ENCODE measurements at regions not wholly inside any gene's neighbourhood (a gene's known extent, or its start where the extent isn't known, plus 50 kb on each side); places are given as distances from the start of the nearest gene placed in this dataset.

DNA sequence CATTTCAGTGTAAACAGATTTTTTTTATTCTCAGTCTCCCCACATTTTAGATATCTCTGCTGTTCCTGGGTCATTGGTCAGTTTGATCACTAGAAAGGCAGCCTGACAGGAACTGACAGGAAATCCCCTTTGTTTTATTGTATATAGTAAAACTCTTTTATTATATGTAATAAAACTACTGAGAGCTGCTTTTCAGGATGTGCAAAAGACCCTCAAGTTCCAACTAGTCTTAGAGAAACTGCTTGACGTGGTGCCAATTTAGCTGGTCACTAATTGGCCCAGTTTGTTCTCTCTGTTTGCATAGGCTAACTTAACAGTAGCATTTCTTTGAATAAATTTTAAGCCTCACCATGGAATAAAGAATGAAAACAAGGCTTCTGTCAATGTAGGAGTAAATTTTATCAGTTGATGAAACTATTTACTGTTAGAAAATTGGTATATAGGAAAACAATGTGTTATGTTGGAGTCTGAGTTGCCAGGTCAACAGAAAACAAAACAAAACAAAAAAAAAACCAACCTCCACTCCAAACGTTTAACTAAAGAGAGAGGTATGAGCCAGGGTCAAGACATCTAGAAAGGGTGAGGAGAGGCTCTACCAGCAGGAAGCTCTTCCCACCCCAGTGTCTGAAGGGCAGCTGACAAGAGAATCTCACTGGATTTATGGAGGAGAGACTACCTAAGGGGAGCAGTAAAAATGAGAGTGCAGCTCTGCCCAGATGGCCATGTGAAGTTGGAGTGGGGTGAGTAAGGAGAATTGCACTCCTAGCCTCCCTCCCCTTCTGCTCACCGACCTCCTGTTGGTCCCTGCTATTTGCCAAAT is 184.6 kb downstream of the ST6GAL2 start:
- no peak for TF ChIP-seq HDGF (IDR thresholded peaks at IDR 0.05; ENCODE audit: borderline replicate concordance)
- no peak for TF ChIP-seq L3MBTL2 (conservative IDR thresholded peaks at IDR 0.05)
- no peak for TF ChIP-seq FOXM1 (IDR thresholded peaks at IDR 0.05; ENCODE audit: borderline replicate concordance)
- TF ChIP-seq ELF4 (IDR thresholded peaks at IDR 0.05) = no peak
- TF ChIP-seq LEF1 (IDR thresholded peaks at IDR 0.05; ENCODE audit: borderline replicate concordance) = no peak
- no peak for TF ChIP-seq SP1 (IDR thresholded peaks at IDR 0.05)
- no peak for TF ChIP-seq FOXK2 (IDR thresholded peaks at IDR 0.05)
- TF ChIP-seq CTBP1 (IDR thresholded peaks at IDR 0.05; ENCODE audit: borderline replicate concordance) = no peak
- TF ChIP-seq NFRKB (IDR thresholded peaks at IDR 0.05) = no peak
- TF ChIP-seq ARNT (IDR thresholded peaks at IDR 0.05) = no peak
- no peak for TF ChIP-seq TARDBP (IDR thresholded peaks at IDR 0.05)
- TF ChIP-seq FOXA1 (IDR thresholded peaks at IDR 0.05) = no peak

DNA sequence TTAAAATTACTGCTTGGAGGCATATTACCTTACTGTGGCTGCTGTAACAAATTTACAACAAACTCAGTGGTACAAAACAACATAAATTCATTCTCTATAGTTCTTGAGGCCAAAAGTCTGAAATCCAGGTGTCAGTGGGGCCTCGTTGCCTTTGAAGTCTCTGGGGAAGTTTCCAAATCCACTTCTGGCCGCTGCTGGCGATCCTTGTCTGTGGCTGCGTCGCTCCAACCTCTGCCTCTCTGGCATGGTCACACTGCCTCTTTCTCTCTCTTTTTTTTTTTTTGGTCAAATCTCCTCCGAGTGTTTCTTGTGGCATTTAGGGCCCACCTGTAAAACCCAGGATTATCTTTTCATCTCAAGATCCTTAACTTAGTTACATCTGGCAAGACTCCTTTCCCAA is 182.8 kb downstream of the ST6GAL2 start:
- POLR2A ChIA-PET = no interaction called here
- DNase-seq (ENCODE audit: extremely low spot score) = no peak
- CTCF ChIA-PET = no interaction called here
- no peak for TF ChIP-seq HDGF (IDR thresholded peaks at IDR 0.05; ENCODE audit: borderline replicate concordance)
- no peak for TF ChIP-seq PKNOX1 (IDR thresholded peaks at IDR 0.05)
- no peak for TF ChIP-seq SP1 (IDR thresholded peaks at IDR 0.05)
- TF ChIP-seq ZNF384 (IDR thresholded peaks at IDR 0.05) = no peak

More for the DNA sequence above, 184.6 kb downstream of the ST6GAL2 start:
- ChIA-PET CTCF (interaction anchor here (0.7 kb wide), 1 partner anchor 27 kb away, joined by 3 read pairs; no protein-coding TSS in a partner anchor), POLR2A (no interaction called here)
- DNase-seq (ENCODE audit: extremely low spot score) = no peak

GRCh38 chr2:106704798-106705197 is 181.2 kb downstream of the ST6GAL2 start:
- ChIA-PET CTCF (no interaction called here), POLR2A (no interaction called here)
- no peak for TF ChIP-seq L3MBTL2 (conservative IDR thresholded peaks at IDR 0.05)
- no peak for TF ChIP-seq SP1 (IDR thresholded peaks at IDR 0.05)
- TF ChIP-seq NFRKB (IDR thresholded peaks at IDR 0.05) = no peak
- no peak for TF ChIP-seq ZNF384 (IDR thresholded peaks at IDR 0.05)
- TF ChIP-seq FOXK2 (IDR thresholded peaks at IDR 0.05) = no peak
- TF ChIP-seq CTBP1 (IDR thresholded peaks at IDR 0.05; ENCODE audit: borderline replicate concordance) = no peak
- TF ChIP-seq ARNT (IDR thresholded peaks at IDR 0.05) = no peak
- TF ChIP-seq HDGF (IDR thresholded peaks at IDR 0.05; ENCODE audit: borderline replicate concordance) = no peak
- TF ChIP-seq LEF1 (IDR thresholded peaks at IDR 0.05; ENCODE audit: borderline replicate concordance) = no peak
- no peak for TF ChIP-seq PKNOX1 (IDR thresholded peaks at IDR 0.05)
- TF ChIP-seq SUZ12 (IDR thresholded peaks at IDR 0.05) = no peak
- TF ChIP-seq BHLHE40 (IDR thresholded peaks at IDR 0.05; ENCODE audit: borderline replicate concordance) = no peak
- TF ChIP-seq FOXA1 (IDR thresholded peaks at IDR 0.05) = no peak
- TF ChIP-seq FOXM1 (IDR thresholded peaks at IDR 0.05; ENCODE audit: borderline replicate concordance) = no peak
- TF ChIP-seq TARDBP (IDR thresholded peaks at IDR 0.05) = no peak
- no peak for TF ChIP-seq ELF4 (IDR thresholded peaks at IDR 0.05)
- DNase-seq (ENCODE audit: extremely low spot score) = no peak

- no peak for DNase-seq (ENCODE audit: extremely low spot score)
- no peak for TF ChIP-seq ARNT (IDR thresholded peaks at IDR 0.05)
- no peak for TF ChIP-seq HDGF (IDR thresholded peaks at IDR 0.05; ENCODE audit: borderline replicate concordance)
- no peak for TF ChIP-seq LEF1 (IDR thresholded peaks at IDR 0.05; ENCODE audit: borderline replicate concordance)
- TF ChIP-seq NFRKB (IDR thresholded peaks at IDR 0.05) = no peak
- no peak for TF ChIP-seq SUZ12 (IDR thresholded peaks at IDR 0.05)
- TF ChIP-seq TARDBP (IDR thresholded peaks at IDR 0.05) = no peak
- no peak for TF ChIP-seq SP1 (IDR thresholded peaks at IDR 0.05)
- TF ChIP-seq ELF4 (IDR thresholded peaks at IDR 0.05) = no peak
- TF ChIP-seq BHLHE40 (IDR thresholded peaks at IDR 0.05; ENCODE audit: borderline replicate concordance) = no peak
- TF ChIP-seq ZNF384 (IDR thresholded peaks at IDR 0.05) = no peak
- TF ChIP-seq CTBP1 (IDR thresholded peaks at IDR 0.05; ENCODE audit: borderline replicate concordance) = no peak
- ChIA-PET CTCF (no interaction called here), POLR2A (no interaction called here)
Observed at GRCh38 chr2:106705877-106706276, 180.1 kb downstream of the ST6GAL2 start.

DNA sequence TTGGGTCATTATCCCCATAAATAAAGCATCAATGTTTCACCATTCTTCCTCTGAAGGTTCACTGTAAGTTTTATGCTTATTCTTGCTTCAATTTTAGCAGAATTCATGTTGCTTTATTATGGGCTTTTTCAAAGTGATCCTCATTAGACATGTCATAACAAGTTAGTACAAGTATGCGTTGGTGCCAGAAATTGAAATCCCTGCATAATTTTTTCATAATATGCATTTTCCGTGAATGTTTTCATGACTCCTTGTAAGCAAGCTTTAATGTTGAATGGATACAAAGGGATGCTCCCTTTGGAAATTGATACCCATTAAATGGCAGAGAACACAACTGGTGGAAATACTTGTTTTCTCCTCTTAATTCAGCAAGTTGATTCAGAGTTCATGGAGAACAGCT is 179.7 kb downstream of the ST6GAL2 start:
- CTCF ChIA-PET = no interaction called here
- POLR2A ChIA-PET = no interaction called here
- DNase-seq (ENCODE audit: extremely low spot score) = no peak
- TF ChIP-seq NFRKB (IDR thresholded peaks at IDR 0.05) (no peak), ELF4 (IDR thresholded peaks at IDR 0.05) (no peak), FOXA1 (IDR thresholded peaks at IDR 0.05) (no peak), TARDBP (IDR thresholded peaks at IDR 0.05) (no peak), HDGF (IDR thresholded peaks at IDR 0.05; ENCODE audit: borderline replicate concordance) (no peak), FOXK2 (IDR thresholded peaks at IDR 0.05) (no peak), ARNT (IDR thresholded peaks at IDR 0.05) (no peak), FOXM1 (IDR thresholded peaks at IDR 0.05; ENCODE audit: borderline replicate concordance) (no peak), SP1 (IDR thresholded peaks at IDR 0.05) (no peak), ZNF384 (IDR thresholded peaks at IDR 0.05) (no peak), BHLHE40 (IDR thresholded peaks at IDR 0.05; ENCODE audit: borderline replicate concordance) (no peak), LEF1 (IDR thresholded peaks at IDR 0.05; ENCODE audit: borderline replicate concordance) (no peak), L3MBTL2 (conservative IDR thresholded peaks at IDR 0.05) (no peak), SUZ12 (IDR thresholded peaks at IDR 0.05) (no peak), CTBP1 (IDR thresholded peaks at IDR 0.05; ENCODE audit: borderline replicate concordance) (no peak), PKNOX1 (IDR thresholded peaks at IDR 0.05) (no peak)

DNA sequence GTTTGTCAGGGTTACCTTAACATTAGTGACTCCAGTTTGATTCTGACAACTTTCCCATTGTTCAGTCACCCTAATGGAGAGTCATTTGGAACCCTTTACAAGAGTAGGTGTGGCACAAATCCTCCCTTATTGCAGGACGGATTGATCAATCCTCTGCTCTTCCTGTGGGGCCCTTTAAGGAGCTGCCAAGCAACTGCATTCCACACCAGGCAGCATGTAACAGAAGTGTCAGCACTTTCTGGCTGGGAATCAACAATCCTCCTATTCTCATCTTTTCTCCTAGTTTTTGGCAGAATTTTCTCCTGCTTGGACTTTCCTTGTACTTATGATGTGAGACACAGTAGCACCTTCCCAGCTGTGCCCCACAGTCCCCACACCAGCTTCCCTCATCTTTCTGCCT is 177.8 kb downstream of the ST6GAL2 start:
- ChIA-PET CTCF (no interaction called here), POLR2A (no interaction called here)
- TF ChIP-seq TARDBP (IDR thresholded peaks at IDR 0.05) (no peak), BHLHE40 (IDR thresholded peaks at IDR 0.05; ENCODE audit: borderline replicate concordance) (no peak), SUZ12 (IDR thresholded peaks at IDR 0.05) (no peak), FOXK2 (IDR thresholded peaks at IDR 0.05) (no peak), FOXA1 (IDR thresholded peaks at IDR 0.05) (no peak), SP1 (IDR thresholded peaks at IDR 0.05) (no peak), L3MBTL2 (conservative IDR thresholded peaks at IDR 0.05) (no peak), ZNF384 (IDR thresholded peaks at IDR 0.05) (no peak), ELF4 (IDR thresholded peaks at IDR 0.05) (no peak), PKNOX1 (IDR thresholded peaks at IDR 0.05) (no peak), CTBP1 (IDR thresholded peaks at IDR 0.05; ENCODE audit: borderline replicate concordance) (no peak), LEF1 (IDR thresholded peaks at IDR 0.05; ENCODE audit: borderline replicate concordance) (no peak), FOXM1 (IDR thresholded peaks at IDR 0.05; ENCODE audit: borderline replicate concordance) (no peak), ARNT (IDR thresholded peaks at IDR 0.05) (no peak)
- DNase-seq (ENCODE audit: extremely low spot score) = no peak
